Activated T-helper 1 cell treated with Interleukin-2 at 50 U/mL for 16 hours (primary cell): ENCODE measurements at regions not wholly inside any gene's neighbourhood (a gene's known extent, or its start where the extent isn't known, plus 50 kb on each side); places are given as distances from the start of the nearest gene placed in this dataset.

Source experiments
- DNase-seq: peaks from one replicate; pipeline ENCODE4 v3.0.0-alpha.2; 2020; ENCODE audit warnings: low read depth

GRCh38 chr13:107028751-107029150 lies 460.8 kb upstream of the ARGLU1 start:
- DNase-seq, result no peak

GRCh38 chr13:107025991-107026390 lies 458.1 kb upstream of the ARGLU1 start:
- DNase-seq, result no peak

- no peak for DNase-seq
These were observed 455.4 kb upstream of the ARGLU1 start for GRCh38 chr13:107023335-107023734.

- DNase-seq, result no peak
These were observed 452.5 kb upstream of the ARGLU1 start for GRCh38 chr13:107020393-107020792.

- DNase-seq, result no peak
These were observed 450.3 kb upstream of the ARGLU1 start for GRCh38 chr13:107018285-107018684.

- no peak for DNase-seq
These were observed 438.7 kb upstream of the ARGLU1 start for GRCh38 chr13:107006661-107007060.

- DNase-seq, result no peak
These were observed 437.6 kb upstream of the ARGLU1 start for GRCh38 chr13:107005577-107005976.

GRCh38 chr13:107003911-107004310 lies 436.0 kb upstream of the ARGLU1 start:
- DNase-seq, result no peak

- DNase-seq, result no peak
These were observed 430.7 kb upstream of the ARGLU1 start for GRCh38 chr13:106998664-106999063.

GRCh38 chr13:106997696-106998095 lies 429.8 kb upstream of the ARGLU1 start:
- DNase-seq, result no peak

GRCh38 chr13:106996867-106997618 lies 429.1 kb upstream of the ARGLU1 start:
- DNase-seq, result no peak

GRCh38 chr13:106990594-106990993 lies 422.7 kb upstream of the ARGLU1 start:
- DNase-seq, result no peak

- no peak for DNase-seq
These were observed 421.9 kb upstream of the ARGLU1 start for GRCh38 chr13:106989876-106990275.

GRCh38 chr13:106987427-106987785 lies 419.5 kb upstream of the ARGLU1 start:
- DNase-seq, result no peak

- DNase-seq, result no peak
These were observed 418.9 kb upstream of the ARGLU1 start for GRCh38 chr13:106986687-106987426.

- no peak for DNase-seq
These were observed 418.1 kb upstream of the ARGLU1 start for GRCh38 chr13:106986033-106986484.

GRCh38 chr13:106985481-106985880 lies 417.5 kb upstream of the ARGLU1 start:
- DNase-seq, result no peak

- no peak for DNase-seq
These were observed 413.1 kb upstream of the ARGLU1 start for GRCh38 chr13:106981051-106981450.

GRCh38 chr13:106967391-106967790 lies 399.5 kb upstream of the ARGLU1 start:
- DNase-seq, result no peak

- DNase-seq, result no peak
These were observed 395.2 kb upstream of the ARGLU1 start for GRCh38 chr13:106963151-106963550.

- no peak for DNase-seq
These were observed 393.7 kb upstream of the ARGLU1 start for GRCh38 chr13:106961651-106962050.

- DNase-seq, result no peak
These were observed 393.3 kb upstream of the ARGLU1 start for GRCh38 chr13:106961216-106961615.

- DNase-seq, result no peak
These were observed 390.7 kb upstream of the ARGLU1 start for GRCh38 chr13:106958621-106959048.

GRCh38 chr13:106942563-106942962 lies 374.6 kb upstream of the ARGLU1 start:
- DNase-seq, result no peak
